Neural cell (in vitro differentiated cells): ENCODE measurements at regions not wholly inside any gene's neighbourhood (a gene's known extent, or its start where the extent isn't known, plus 50 kb on each side); places are given as distances from the start of the nearest gene placed in this dataset.

Experiments
- CTCF ChIP-seq: fragments of 450-650 bp; IDR thresholded peaks from 2 replicates; pipeline ENCODE4 v1.5.1; 2014; ENCODE audit warnings: antibody characterized with exemption, mild to moderate bottlenecking, moderate library complexity; ENCODE audit not compliant: poor library complexity, severe bottlenecking
- POLR2AphosphoS5 ChIP-seq: IDR thresholded peaks from 2 replicates; pipeline ENCODE4 v1.6.1; 2012
- REST ChIP-seq: IDR thresholded peaks from 2 replicates; pipeline ENCODE4 v1.6.1; 2012; ENCODE audit warnings: borderline replicate concordance

- TF ChIP-seq CTCF (no peak), REST (no peak), POLR2AphosphoS5 (no peak)
Observed at GRCh38 chr21:38953516-38953915, 147.8 kb downstream of the ETS2 start.
